T-helper 2 cell treated with Interferon-gamma antibody and Interleukin-4, amounts not matched to agents 100 ng/mL and 5 ng/mL, for 36 hours (primary cell): ENCODE measurements at regions not wholly inside any gene's neighbourhood (a gene's known extent, or its start where the extent isn't known, plus 50 kb on each side); places are given as distances from the start of the nearest gene placed in this dataset.
"Not testable (repeated sequence)": the region's sequence is repeated elsewhere in the genome, so short reads cannot be mapped to it uniquely, and the experiment has no call there.

Experiments used
- intact Hi-C: fragments of 100-400 bp; cut with micrococcal nuclease; formaldehyde crosslinking; loops from one replicate; pipeline ENCODE4 v1.15.1; 2023

DNA sequence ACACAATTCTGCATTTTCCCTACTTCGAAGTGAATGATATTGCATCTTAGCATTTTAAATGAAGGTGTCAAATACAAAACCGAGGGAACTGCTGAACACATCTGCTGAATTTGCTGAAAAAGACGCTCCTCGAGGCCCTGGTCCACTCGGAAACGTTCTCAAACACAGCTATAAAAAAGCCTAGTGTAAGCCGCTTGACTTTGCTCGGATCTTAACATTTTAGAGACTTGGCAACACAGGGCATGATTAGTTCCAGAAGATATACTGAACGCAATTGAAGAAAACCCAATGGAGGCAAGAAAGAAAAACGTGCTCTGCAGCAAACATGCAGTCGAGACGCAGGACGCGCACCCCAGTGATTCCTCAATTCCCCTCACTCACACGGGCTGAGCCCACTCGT is 506.4 kb upstream of the AMELY start:
- intact Hi-C loops: no loop called here

DNA sequence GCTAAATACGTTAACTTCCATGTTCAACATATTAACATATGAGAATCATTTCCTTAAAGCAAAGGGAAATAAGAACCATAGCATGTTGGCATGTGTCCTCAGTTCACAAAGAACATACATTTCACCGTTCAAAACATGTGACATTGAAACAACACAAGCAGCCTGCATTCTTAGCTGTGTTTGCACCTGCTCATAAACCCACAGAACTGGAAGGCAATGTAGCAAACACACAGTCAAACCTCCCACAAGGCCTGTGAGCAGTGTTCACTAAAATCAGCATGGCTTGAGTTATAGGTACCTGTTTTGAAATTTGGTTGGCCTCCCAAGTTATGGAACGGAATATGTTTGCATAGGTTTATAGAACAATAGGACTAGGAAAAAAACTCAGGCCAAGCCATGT is 504.9 kb upstream of the AMELY start:
- intact Hi-C loops: no loop called here

GRCh38 chrY:7415157-7415633 is 503.6 kb upstream of the AMELY start:
- intact Hi-C loops: no loop called here

- intact Hi-C loops: no loop called here
Observed at GRCh38 chrY:7390056-7390455, 478.5 kb upstream of the AMELY start.

DNA sequence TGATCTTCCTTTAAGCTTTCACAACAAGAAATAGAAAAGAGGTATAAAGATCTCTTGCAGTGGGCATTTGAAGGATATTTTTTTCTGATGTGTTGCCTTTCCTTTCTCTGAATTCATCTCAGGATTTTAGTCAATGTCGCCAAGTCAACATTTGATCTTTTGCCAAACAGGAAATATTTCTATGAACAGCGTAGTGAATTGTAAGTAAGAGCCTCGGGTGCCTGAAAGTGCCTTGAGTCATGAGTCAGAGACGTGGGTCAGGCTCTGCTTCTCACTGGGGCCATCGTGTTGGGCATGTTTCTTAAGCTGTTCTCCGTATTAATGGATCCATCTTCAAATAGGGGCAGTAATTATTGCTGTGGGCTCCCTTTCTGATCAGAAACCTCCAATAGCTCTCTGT is 471.4 kb upstream of the AMELY start:
- intact Hi-C loops: no loop called here

- intact Hi-C loops: no loop called here
Observed at GRCh38 chrY:7377091-7377490, 465.5 kb upstream of the AMELY start.

DNA sequence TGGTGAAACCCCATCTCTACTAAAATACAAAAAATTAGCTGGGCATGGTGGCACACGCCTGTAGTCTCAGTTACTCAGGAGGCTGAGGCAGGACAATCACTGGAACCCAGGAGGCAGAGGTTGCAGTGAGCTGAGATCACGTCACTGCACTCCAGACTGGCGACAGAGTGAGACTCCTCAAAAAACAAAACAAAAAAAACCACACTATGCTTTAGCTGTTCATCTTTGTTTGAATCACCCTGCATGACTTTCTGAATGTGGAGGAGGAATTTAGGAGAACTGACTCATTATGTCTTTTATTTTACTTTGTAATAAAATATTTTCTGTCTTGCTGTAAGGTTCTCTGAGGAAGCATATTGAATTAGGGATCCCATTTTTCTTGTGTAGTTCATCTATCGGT is 462.9 kb upstream of the AMELY start:
- intact Hi-C loops: not testable (repeated sequence)

DNA sequence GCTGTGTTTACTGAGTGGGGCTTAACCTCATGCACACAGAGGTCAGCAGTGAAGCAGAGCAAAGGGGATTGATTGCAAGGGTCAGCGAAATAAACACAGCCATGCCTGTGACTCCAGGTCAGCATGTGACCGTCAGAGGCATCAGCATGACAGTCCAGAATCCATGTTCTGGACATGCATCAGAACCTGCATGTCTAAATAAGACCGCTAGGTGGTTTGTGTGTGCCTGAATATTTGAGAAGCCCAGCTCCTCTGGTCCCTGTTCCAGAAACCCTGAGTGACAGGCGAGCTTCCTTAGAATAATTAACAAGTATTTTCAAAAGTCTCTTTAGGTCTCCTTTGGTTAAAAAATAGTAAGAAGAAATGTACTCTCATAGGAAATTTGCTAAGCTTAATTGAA is 460.4 kb upstream of the AMELY start:
- intact Hi-C loops: not testable (repeated sequence)

DNA sequence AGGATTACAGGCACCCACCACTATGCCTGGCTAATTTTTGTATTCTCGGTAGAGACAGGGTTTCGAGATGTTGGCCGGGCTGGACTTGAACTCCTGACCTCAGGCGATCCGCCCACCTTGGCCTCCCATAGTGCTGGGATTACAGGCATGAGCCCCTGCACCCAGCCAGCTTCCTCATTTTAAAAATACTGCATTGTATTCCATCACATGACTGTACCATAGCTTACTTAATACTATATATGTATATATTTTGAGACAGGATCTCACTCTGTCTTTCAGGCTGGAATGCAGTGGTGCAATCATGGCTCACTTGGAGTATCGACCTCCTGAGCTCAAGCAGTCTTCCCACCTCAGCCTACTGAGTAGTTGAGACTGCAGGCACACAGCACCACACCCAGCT is 459.5 kb upstream of the AMELY start:
- intact Hi-C loops: not testable (repeated sequence)

GRCh38 chrY:7359520-7359919 is 448.0 kb upstream of the AMELY start:
- intact Hi-C loops: no loop called here

DNA sequence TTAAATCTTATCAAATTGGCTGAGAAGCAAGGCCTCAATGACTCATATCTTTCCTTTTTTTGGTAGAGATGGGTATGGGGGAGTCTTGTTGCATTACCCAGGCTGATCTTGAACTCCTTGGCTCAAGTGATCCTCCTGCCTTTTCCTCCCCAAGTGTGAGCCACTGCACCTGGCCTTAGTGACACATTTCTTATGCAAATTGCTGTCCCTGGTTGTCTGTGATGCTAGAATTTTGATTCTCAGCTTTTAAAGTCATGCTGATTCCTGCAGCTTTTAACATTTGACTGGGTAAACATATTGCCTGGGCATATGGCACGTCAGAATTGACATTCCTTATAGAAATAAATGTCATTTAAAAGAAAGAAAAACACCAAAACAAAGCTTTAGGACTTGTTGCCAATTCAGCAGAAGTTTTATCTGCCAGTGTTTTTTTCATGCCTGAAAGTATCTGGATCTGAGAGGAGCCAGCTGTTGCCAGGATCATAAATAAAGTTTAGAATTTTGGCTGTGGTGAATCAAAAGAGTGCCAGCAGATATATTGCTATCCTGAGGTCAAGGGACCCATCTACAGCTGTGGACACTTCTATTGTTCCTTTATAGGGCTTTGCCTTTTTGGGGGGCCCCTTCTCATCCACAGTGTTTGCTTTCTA is 446.7 kb upstream of the AMELY start:
- intact Hi-C loops: no loop called here

GRCh38 chrY:7355891-7356290 is 444.3 kb upstream of the AMELY start:
- intact Hi-C loops: not testable (repeated sequence)

DNA sequence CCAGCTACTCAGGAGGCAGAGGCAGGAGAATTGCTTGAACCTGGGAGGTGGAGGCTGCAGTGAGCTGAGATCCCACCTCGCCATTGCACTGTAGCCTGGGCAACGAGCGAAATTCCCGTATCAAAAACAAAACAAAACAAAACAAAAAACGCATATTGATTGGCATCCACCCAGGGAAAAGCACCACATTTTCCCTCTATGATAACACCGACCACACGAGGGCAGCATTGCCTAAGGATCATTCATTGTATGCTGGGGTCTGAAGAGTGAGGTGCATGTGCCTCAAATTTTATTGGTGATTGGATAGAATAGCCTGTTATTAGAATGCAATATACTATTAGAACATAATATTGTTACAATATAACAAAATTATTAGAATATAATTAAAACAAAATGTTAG is 433.1 kb upstream of the AMELY start:
- intact Hi-C loops: loop anchor here (10.0 kb wide), 1 partner anchor 530 kb away; no protein-coding TSS in a partner anchor

GRCh38 chrY:7343261-7343660 is 431.7 kb upstream of the AMELY start:
- intact Hi-C loops: loop anchor here (10.0 kb wide), 1 partner anchor 532 kb away; no protein-coding TSS in a partner anchor

DNA sequence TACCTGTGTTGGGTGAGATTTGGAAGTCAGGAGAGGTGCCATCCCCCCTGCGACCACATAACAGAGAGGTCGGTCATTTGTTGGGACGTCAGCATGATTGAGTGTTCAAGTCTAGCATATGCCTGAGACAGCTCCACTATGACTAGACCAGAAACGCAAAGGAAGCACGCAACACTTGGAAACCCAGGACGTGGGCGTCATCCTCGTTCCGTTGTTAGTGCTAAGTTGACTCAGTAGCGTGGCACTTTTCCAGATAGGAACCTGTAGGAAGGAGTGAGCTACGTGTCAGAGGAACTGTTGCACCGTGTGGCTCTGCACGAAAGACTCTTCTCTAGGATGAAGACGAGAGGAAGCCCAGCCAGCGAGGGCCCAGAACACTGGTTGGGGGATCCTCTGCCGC is 431.2 kb upstream of the AMELY start:
- intact Hi-C loops: loop anchor here (10.0 kb wide), 1 partner anchor 532 kb away; no protein-coding TSS in a partner anchor

DNA sequence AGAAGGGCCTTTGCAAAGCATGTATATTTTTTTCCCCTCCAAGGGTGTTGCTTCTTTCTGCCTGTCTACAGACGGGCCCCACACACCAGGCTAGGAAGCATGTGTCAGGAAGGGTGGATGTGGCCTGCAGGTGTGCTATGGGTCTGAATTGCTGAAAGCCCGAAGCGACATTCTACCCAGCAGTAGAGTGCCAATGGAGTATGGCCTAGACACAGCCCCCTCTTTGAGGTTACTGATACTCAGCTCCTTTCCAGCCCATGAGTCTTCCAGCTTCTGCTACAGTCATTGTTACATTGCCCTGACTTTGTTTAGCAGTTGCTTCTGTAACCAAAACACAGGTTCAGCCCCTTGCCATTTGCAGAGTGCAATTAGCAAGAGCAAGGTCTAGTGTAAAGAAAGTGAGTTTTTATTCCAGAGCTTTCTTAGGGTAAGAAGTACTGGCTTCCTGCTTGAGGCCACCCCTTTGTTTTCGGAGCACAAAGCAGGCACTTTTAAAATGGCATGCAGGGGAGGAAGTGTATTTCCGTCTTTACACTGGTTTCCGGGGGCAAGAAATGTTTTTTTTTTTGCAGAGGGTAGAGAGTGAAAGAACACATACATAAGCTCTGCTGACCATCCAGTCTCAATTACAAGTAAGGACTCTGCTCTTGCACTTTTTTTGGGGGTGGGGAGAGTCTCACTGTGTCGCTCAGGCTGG is 428.0 kb upstream of the AMELY start:
- intact Hi-C loops: loop anchor here (2.0 to 10.0 kb wide), 2 partner anchors 65 to 535 kb away; no protein-coding TSS in a partner anchor

- intact Hi-C loops: no loop called here
Observed at GRCh38 chrY:7336023-7336873, 424.7 kb upstream of the AMELY start.

DNA sequence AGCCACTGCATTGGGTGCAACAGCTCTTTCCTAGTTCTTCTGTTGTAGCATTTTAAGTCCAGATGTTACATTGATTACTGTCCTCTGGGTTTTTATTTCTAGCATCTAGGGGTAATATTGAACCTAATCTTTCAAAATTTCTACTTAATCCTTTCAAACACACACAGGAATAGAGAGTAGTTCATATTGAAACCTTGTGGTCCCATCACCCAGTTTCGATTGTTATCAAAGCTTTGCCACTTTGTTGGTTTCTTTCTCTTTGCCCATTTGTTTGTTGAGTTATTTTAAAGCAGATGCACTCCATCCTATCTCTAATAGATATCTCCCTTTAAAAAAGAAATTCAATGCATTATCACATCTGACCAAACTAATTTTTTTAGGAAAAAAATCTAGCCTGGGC is 422.9 kb upstream of the AMELY start:
- intact Hi-C loops: no loop called here

DNA sequence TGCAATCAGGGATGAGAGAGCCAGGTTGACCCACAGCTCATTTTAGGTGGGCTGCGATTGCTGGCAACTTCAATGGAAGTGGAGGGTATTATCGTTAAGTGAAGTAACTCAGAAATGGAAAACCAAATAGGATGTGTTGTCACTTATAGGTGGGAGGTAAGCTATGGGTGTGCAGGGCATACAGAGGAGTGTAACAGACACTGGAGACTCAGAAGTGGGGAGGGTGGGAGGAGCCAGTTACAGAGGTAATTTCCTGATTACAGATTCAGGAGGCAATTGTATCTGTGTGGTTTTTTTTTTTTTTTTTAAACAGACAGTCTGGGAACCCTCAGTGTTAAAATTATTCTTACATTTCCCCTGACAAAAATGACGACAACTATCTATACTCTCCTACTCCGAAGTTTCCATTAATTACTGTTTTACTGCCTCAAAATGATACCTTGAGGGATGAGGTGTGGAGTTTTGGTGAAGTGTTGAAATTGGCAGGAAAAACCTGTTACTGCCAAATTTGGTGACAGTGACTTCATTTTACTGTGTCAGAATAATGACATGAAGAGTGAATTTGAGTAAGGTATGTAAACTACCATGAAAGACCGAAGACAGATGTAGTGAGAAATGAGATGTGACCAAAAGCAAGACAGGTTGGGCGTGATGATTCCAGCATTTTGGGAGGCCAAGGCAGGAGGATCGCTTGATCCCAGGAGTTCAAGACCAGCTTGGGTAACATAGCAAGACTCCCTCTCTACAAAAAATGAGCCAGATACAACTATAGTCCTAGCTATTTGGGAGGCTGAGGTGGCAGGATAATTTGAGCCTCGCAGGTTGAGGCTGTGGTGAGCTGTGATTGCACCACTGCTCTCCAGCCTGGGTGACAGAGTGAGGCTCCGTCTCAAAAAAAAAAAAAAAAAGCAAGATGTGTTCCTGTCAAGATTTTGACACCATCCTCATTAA is 415.0 kb upstream of the AMELY start:
- intact Hi-C loops: loop anchor here (5.0 kb wide), 1 partner anchor 49 kb away; no protein-coding TSS in a partner anchor

DNA sequence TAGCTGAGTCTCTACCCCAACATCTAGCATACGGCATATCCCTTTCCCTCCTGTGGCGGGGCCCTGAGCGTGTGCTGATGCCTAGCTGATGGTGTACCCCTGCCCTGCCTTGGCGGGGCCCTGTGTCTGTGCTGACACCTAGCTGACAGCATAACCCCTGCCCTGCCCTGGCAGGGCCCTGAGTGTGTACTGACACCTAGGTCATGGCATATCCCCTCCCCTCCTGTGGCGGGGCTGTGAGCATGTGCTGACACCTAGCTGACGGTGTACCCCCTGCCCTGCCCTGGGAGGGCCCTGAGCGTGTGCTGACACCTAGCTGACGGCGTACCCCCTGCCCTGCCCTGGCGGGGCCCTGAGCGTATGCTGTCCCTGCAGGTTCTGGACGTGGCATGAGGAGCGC is 414.0 kb upstream of the AMELY start:
- intact Hi-C loops: loop anchor here (5.0 kb wide), 1 partner anchor 48 kb away; no protein-coding TSS in a partner anchor

GRCh38 chrY:7320751-7321150 is 409.2 kb upstream of the AMELY start:
- intact Hi-C loops: no loop called here
